Kidney (tissue), 13 donors: ENCODE measurements at regions not wholly inside any gene's neighbourhood (a gene's known extent, or its start where the extent isn't known, plus 50 kb on each side); places are given as distances from the start of the nearest gene placed in this dataset.

ENCODE experiments used
- DNase-seq, 5 donors: peaks; one replicate each; pipeline ENCODE4 v3.0.0-alpha.2; 2013 to 2020
- FAIRE-seq: peaks from 2 replicates; lab custom pipeline; 2012; peaks lifted over from hg19 to GRCh38; lab: Jason Lieb, UNC
- H3K27ac ChIP-seq, 2 donors: one replicate each; pipeline ENCODE4 v1.7.0; 2013; ENCODE audit warnings: low read depth in 2 of 2, low read length in 2 of 2, inconsistent platforms in 1 of 2
- H3K27me3 ChIP-seq: one replicate; pipeline ENCODE4 v1.7.1; 2013; ENCODE audit warnings: low read length, inconsistent platforms; ENCODE audit not compliant: control insufficient read depth, insufficient read depth
- H3K36me3 ChIP-seq, 3 donors: one replicate each; pipeline versions ENCODE4 v1.7.0 to v1.7.1; 2013; ENCODE audit warnings: low read length in 3 of 3, control low read depth in 1 of 3, inconsistent platforms in 1 of 3; ENCODE audit not compliant: insufficient read depth in 3 of 3, control insufficient read depth in 2 of 3
- H3K4me1 ChIP-seq, 3 donors: one replicate each; pipeline versions ENCODE4 v1.7.0 to v1.7.1; 2013; ENCODE audit warnings: low read length in 3 of 3, inconsistent platforms in 1 of 3, low read depth in 1 of 3; ENCODE audit not compliant: control insufficient read depth in 2 of 3, insufficient read depth in 2 of 3
- H3K4me3 ChIP-seq, 3 donors: one replicate each; pipeline versions ENCODE4 v1.7.0 to v1.8.1; 2013; ENCODE audit warnings: low read length in 3 of 3, control low read depth in 1 of 3, inconsistent platforms in 1 of 3
- H3K9ac ChIP-seq, 3 donors: one replicate each; pipeline versions ENCODE4 v1.7.0 to v1.7.1; 2013; ENCODE audit warnings: low read length in 3 of 3, control low read depth in 1 of 3, inconsistent platforms in 1 of 3
- H3K9me3 ChIP-seq, 3 donors: one replicate each; pipeline versions ENCODE4 v1.7.0 to v1.7.1; 2013; ENCODE audit warnings: low read length in 3 of 3, control low read depth in 1 of 3, inconsistent platforms in 1 of 3; ENCODE audit not compliant: control insufficient read depth in 2 of 3, insufficient read depth in 1 of 3
- CTCF ChIP-seq: IDR thresholded peaks from 3 replicates; pipeline ENCODE4 v1.5.1; 2012; ENCODE audit warnings: mild to moderate bottlenecking, moderate library complexity, borderline replicate concordance; ENCODE audit not compliant: insufficient read depth; ENCODE audit errors: extremely low read depth
- intact Hi-C: fragments of 100-400 bp; cut with DNase I; formaldehyde crosslinking; loops from one replicate; pipeline ENCODE4 v1.11.1; 2022
- donor health status: control.
- donor health status: control.
- donor health status: control.
- donor health status: control.
- donor health status: control.
- donor health status: DM: yes; HTN: yes; CAD: no.
- donor health status: Normal renal cell carcinoma (clear cell type).

GRCh38 chr10:42519079-42519478, 119.3 kb downstream of the ZNF33B start:
- Histone ChIP-seq H3K27ac (no peak overlapping the region), H3K4me1 (no peaks in the 10 kb centered on the region), H3K9ac (no peak overlapping the region), H3K9me3 (peaks cover 10 to 91% (median 53%) of the 10 kb centered on the region in 3 donors), H3K4me3 (no peak overlapping the region), H3K36me3 (peaks cover 7 to 36% (median 11%) of the 10 kb centered on the region in 3 donors), H3K27me3 (no peaks in the 10 kb centered on the region)
- FAIRE-seq (no peak), DNase-seq (no peak)
- no peak for TF ChIP-seq CTCF
- intact Hi-C loops: no loop called here

- no peaks in the 10 kb centered on the region for H3K4me1 ChIP-seq
- no peak for FAIRE-seq
- intact Hi-C loops: no loop called here
These were observed 124.4 kb downstream of the ZNF33B start for GRCh38 chr10:42513921-42514320.

GRCh38 chr10:42491801-42492200, 146.6 kb downstream of the ZNF33B start:
- no peak overlapping the region for H3K9ac ChIP-seq
- no peaks in the 10 kb centered on the region for H3K36me3 ChIP-seq
- no peak overlapping the region for H3K4me3 ChIP-seq
- no peaks in the 10 kb centered on the region for H3K9me3 ChIP-seq
- H3K4me1 ChIP-seq: no peaks in the 10 kb centered on the region
- H3K27me3 ChIP-seq: no peaks in the 10 kb centered on the region
- DNase-seq (no peak), FAIRE-seq (no peak)
- intact Hi-C loops: no loop called here
- no peak for TF ChIP-seq CTCF
- no peak overlapping the region for H3K27ac ChIP-seq

More at GRCh38 chr10:42513921-42514320, 124.4 kb downstream of the ZNF33B start:
- no peak overlapping the region for H3K27ac ChIP-seq
- H3K36me3 ChIP-seq: no peaks in the 10 kb centered on the region
- H3K27me3 ChIP-seq: no peaks in the 10 kb centered on the region
- peaks cover 0 to 76% (median 31%) of the 10 kb centered on the region in 3 donors for H3K9me3 ChIP-seq
- no peak overlapping the region for H3K9ac ChIP-seq
- no peak for DNase-seq
- H3K4me3 ChIP-seq: no peak overlapping the region
- no peak for TF ChIP-seq CTCF

GRCh38 chr10:42491001-42491592, 147.3 kb downstream of the ZNF33B start:
- Histone ChIP-seq H3K4me3 (no peak overlapping the region), H3K27me3 (no peaks in the 10 kb centered on the region), H3K9ac (no peak overlapping the region), H3K9me3 (no peaks in the 10 kb centered on the region), H3K4me1 (no peaks in the 10 kb centered on the region), H3K27ac (no peak overlapping the region), H3K36me3 (no peaks in the 10 kb centered on the region)
- no peak for FAIRE-seq
- intact Hi-C loops: no loop called here
- no peak for TF ChIP-seq CTCF
- DNase-seq: no peak
